ENCODE measurements at regions not wholly inside any gene's neighbourhood (a gene's known extent, or its start where the extent isn't known, plus 50 kb on each side); places are given as distances from the start of the nearest gene placed in this dataset.
"Not testable (repeated sequence)": the region's sequence is repeated elsewhere in the genome, so short reads cannot be mapped to it uniquely, and the experiment has no call there.

DNA sequence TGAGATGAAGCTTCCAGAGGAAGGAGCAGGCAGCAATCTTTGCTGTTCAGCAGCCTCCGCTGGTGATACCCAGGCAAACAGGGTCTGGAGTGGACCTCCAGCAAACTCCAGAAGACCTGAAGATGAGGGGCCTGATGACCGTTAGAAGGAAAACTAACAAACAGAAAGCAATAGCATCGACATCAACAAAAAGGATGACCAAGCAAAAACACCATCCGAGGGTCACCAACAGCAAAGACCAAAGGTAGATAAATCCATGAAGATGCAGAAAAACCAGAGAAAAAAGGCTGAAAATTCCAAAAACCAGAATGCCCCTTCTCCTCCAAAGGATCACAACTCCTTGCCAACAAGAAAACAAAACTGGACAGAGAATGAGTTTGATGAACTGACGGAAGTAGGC is 235.9 kb upstream of the NSMCE3 start:
- not testable (repeated sequence) for DNase-seq (ENCODE audit: low read depth)

DNA sequence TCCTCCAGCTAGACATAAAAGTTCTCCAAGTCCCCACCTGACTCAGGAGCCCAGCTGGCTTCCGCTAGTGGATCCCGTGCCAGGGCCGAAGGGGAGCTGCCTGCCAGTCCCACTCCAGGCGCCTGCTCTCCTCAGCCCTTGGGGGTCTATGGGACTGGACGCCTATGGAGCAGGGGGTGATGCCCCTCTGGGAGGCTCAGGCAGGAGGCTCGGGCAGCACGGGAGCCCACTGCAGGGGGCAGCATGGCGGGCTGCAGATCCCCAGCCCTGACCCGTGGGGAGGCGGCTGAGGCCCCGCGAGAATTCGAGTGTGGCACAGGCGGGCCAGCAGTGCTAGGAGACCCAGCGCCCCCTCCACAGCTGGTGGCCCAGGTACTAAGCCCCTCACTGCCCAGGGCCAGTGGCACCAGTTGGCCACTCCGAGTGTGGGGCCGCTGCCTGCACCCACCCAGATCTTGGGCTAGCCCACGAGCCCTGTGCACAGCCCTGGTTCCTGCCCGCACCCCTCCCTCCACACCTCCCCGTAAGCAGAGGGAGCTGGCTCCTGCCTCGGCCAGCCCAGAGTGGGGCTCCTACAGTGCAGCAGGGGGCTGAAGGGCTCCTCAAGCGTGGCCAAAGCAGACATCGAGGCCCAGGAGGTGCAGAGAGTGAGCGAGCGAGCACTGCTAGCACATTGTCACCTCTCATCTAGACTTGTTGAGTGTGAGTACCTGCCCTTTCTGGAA is 221.3 kb upstream of the NSMCE3 start:
- no peak for DNase-seq (ENCODE audit: low read depth)

DNA sequence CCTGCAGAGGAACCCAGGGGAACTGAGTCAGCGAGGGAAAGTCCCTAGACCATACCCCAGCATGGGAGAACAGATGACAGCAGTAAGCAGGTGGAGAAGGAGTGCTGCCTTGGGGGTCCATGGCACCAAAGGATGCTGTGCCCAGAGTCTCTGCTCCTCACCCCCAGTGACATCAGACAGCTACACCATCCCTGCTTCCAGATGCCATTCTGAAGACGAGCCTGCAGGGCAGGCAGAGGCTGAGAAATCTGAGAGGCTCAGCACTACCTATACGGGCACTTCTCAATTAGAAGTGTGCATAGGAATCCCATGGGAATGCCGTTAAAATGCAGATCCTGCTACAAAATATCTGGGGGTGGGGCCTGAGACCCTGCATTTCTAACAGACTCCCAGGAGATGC is 211.3 kb upstream of the NSMCE3 start:
- no peak for DNase-seq (ENCODE audit: low read depth)

GRCh38 chr15:29480278-29480677 is 210.7 kb upstream of the NSMCE3 start:
- no peak for DNase-seq (ENCODE audit: low read depth)

DNA sequence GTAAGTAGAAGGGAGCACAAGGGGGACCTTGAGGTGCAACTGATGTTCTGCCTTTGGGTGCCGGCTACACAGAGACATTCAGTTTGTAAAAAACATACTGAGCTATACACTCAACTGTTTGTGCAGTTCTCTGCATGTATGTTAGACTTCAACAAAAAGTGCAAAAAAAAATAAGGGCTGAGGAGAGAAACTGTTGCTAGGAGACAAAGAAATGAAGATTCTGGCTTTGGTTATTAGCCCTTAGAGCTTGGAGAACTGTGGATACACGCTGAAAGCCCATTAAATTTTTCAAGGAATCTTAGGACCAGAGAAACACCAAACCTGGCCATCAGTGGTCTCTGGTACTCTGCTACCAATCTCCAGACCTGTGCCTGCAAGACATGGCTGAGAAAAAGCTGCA is 207.6 kb upstream of the NSMCE3 start:
- no peak for DNase-seq (ENCODE audit: low read depth)

DNA sequence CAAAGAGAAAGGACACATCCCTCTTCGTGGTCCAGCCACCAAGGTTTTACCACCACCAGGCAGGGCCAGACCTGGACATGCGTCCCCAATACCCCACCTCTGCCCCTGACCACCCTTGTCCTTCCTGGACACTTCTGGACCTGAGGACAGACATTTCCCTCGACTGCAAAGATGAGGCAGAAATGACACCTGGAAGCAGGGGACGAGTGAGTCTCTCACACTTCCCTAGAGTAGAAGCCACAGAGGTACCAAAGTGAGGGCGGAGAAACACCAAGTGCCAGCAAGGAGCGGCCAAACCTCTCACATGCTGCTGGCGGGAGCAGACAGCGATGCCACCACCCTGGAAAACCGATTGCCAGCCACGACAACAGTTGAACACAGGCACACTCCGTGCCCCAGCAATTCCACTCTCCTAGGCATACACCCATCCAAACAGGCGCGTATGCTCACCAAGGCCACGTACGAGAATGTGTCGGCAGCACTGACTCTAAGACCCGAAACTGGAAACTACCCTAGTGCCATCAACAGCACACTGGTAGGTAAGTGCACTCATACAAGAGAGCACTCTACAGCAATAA is 207.0 kb upstream of the NSMCE3 start:
- DNase-seq (ENCODE audit: low read depth), result no peak

DNA sequence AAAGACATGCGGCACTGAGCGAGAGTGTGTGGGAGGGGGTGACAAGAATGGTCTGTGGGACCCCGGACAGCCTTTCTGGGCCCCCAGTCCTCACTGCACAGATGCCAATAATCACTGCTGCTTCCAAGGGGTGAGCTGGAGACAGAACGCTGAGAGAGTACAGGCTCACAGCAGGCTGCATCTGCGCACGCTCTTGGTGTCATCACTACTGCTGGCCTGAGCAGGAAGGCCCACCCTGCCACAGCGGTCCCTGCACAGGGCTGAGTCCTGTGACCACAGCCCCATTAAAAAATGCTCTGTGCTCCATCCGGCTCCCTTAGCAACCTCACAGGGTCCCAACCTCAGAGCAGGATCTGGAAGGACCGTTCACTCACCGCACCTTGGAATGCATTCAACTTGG is 205.5 kb upstream of the NSMCE3 start:
- DNase-seq (ENCODE audit: low read depth), result no peak

- DNase-seq (ENCODE audit: low read depth), result no peak
These were observed 204.0 kb upstream of the NSMCE3 start for GRCh38 chr15:29473621-29474105.

- no peak for DNase-seq (ENCODE audit: low read depth)
These were observed 203.4 kb upstream of the NSMCE3 start for GRCh38 chr15:29472901-29473445.

DNA sequence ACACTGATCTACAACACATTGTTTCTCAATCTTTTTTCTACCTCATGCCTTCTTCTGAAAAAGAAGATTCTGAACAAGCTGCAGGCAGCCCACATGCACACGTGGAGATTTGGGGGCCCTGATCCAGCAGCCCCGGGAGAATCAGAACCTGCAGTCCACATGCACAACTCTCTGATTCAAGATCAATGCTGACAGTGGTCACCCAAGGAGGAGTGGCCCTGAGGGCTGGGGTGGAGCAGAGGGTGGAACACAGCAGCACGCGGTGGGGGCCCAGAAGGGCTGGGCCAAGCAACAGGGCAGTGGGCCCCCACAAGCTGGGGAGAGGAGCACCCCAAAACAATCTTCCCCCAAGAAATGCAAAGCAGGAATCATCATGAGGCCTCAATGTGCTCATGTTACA is 202.1 kb upstream of the NSMCE3 start:
- no peak for DNase-seq (ENCODE audit: low read depth)

GRCh38 chr15:29471306-29471705 is 201.7 kb upstream of the NSMCE3 start:
- no peak for DNase-seq (ENCODE audit: low read depth)

DNA sequence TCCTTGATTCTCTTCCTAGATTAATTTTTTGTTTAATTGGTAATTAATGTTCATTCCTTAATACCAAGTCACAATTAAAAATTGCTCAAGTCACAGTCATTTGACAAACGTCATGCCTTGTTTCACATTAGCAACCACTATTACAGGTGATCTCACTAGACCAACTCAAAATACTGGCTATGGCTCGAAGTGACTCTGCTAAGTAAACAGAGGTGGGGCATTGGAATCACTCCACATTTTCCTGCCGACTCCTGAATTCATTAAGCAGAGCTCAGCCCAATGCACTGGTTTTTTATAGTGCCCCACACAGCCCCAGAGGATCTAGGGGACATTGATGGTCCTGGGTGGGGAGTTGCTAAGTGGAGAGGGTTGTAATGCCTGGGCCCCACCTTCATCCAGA is 201.2 kb upstream of the NSMCE3 start:
- no peak for DNase-seq (ENCODE audit: low read depth)

DNA sequence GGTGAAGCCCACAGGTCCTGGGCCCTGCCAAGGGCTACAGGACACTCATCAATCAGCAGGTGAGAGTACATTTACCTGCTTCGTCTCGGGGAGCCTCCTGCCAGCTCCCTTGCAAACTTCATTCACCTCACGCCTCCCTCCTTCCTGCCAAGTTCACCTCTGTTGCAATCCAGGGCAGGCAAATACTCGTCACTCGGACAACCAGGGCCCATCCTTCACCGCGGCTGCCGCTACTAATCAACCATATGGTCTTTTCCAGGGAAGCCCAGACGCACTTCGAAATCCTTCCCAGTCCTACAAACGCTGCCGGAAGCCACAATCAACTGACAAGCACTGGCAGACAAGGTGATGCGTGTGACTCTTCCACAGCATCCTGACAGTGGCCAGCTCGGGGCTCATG is 200.7 kb upstream of the NSMCE3 start:
- DNase-seq (ENCODE audit: low read depth), result no peak

DNA sequence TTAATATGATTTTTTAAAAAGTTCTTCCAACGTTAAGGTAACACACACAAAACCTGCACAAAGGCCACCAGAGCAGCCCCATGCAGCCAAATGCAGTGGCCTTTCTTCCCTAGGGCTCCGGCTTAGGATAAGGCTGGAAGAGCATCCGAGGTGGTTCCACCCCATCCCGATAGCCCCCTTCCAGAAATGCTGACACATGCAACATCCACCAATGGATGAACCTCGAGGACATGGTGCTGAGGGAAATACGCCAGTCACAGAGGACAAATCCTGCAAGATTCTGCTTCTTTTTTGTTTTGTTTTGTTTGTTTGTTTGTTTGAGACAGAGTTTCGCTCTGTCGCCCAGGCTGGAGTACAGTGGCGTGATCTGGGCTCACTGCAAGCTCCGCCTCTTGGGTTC is 199.3 kb upstream of the NSMCE3 start:
- no peak for DNase-seq (ENCODE audit: low read depth)

DNA sequence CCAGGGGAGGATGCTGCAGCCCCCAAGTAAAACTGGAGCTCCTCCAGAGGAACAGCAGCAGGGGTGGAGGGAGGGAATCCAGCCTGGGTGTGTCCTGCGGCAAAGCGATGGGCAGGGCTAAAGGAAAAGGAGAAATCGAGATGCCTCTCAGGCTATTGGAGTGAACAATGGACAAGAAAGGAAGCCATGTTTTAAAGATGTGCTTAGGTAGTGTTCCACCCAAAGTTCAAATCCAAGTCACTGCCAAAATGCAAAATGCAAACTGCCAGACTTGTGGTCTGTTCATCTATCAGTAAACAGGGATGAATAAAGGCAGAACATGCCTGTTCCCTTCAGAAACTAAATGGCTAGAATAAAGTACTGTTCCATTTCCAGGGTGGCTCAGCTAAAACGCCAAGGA is 197.5 kb upstream of the NSMCE3 start:
- no peak for DNase-seq (ENCODE audit: low read depth)

DNA sequence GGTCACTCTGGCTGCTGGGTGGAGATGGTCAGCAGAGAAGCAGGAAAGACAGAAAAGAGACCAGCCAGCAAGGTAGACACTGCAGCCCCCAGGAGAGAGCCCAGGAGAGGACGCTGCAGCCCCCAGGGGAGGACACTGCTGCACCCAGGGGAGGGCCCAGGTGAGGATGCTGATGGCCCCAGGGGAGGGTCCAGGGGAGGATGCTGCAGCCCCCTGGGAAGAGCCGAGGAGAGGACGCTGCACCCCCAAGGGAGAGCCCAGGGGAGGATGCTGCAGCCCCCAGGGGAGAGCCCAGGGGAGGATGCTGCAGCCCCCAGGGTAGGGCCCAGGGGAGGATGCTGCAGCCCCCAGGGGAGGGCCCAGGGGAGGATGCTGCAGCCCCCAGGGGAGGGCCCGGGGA is 196.7 kb upstream of the NSMCE3 start:
- no peak for DNase-seq (ENCODE audit: low read depth)

- no peak for DNase-seq (ENCODE audit: low read depth)
These were observed 196.2 kb upstream of the NSMCE3 start for GRCh38 chr15:29465816-29466215.

DNA sequence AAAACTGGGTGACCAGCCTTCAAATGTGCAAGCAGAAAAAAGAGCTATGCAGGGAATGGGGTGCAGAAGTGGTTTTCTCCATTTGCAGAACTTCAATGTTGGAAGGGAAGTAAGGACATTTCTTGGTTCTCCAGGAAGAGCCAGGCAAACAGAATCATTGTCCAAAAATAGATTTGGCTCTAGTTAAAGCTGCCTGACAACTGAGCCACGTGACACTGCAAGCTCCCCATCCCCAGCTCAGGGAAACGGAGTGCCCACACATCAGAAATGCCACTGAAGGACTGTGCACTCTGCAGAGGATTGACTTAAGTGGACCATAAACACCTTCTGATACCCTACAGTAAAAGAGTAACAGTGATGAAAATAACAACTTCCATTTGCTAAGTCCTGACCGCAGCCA is 195.6 kb upstream of the NSMCE3 start:
- DNase-seq (ENCODE audit: low read depth), result no peak

DNA sequence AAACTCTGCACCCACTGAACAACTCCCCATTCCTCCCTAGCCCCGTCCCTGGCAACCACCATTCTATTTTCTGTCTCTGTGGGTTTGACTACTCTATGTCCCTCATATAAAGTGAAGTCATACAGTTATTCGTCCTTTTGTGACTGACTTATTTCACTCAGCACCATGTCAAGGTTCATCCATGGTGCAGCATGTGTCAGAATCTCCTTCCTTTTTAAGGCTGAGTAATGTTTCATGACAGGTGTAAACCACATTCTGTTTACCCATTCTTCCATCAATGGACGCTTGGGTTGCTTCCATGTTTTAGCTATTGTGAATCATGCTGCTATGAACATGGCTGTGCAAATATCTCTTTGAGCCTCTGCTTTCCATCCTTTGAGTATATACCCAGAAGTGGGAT is 192.3 kb upstream of the NSMCE3 start:
- no peak for DNase-seq (ENCODE audit: low read depth)

GRCh38 chr15:29458361-29458760 is 188.7 kb upstream of the NSMCE3 start:
- DNase-seq (ENCODE audit: low read depth), result no peak

DNA sequence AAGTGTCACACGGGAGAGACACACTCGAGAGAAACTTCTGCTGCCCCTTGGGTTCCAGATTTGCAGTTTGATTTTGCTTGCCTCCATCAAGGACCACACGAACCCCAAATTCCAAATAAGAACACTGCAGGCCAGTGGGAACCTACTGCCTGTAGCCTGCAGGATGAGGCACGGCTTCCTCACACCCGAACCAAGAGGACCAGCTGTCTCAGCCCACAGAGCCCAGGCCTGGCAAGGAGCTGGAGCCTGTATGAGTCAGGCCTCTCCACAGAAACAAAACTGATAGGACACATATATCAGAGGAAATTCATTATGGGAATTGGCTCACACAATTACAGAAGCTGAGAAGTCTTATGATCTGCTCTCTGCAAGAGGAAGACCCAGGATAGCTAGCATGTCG is 188.1 kb upstream of the NSMCE3 start:
- no peak for DNase-seq (ENCODE audit: low read depth)

- DNase-seq (ENCODE audit: low read depth), result no peak
These were observed 187.3 kb upstream of the NSMCE3 start for GRCh38 chr15:29456964-29457363.

- no peak for DNase-seq (ENCODE audit: low read depth)
These were observed 186.6 kb upstream of the NSMCE3 start for GRCh38 chr15:29456255-29456654.

- no peak for DNase-seq (ENCODE audit: low read depth)
These were observed 185.9 kb upstream of the NSMCE3 start for GRCh38 chr15:29455530-29455929.

All from CMK (cell line).